Upper lobe of left lung (tissue), 4 donors: ENCODE measurements at regions not wholly inside any gene's neighbourhood (a gene's known extent, or its start where the extent isn't known, plus 50 kb on each side); places are given as distances from the start of the nearest gene placed in this dataset.

Source experiments
- CTCF ChIP-seq, 6 experiments: fragments of 450-650 bp in 4 of 6; fragments of 200-600 bp in 2 of 6; sonication (generic) in 2 of 6; IDR thresholded peaks; one replicate each; pipeline ENCODE4 v1.5.1; 2016 to 2019; ENCODE audit warnings: antibody characterized with exemption in 6 of 6
- EP300 ChIP-seq, 4 donors: sonication (generic); formaldehyde crosslinking; IDR thresholded peaks; one replicate each; pipeline ENCODE4 v1.5.1; 2017; ENCODE audit warnings: antibody characterized with exemption in 4 of 4, control low read depth in 2 of 4
- POLR2A ChIP-seq, 4 donors: fragments of 450-650 bp; IDR thresholded peaks; one replicate each; pipeline ENCODE4 v1.5.1; 2016 to 2017; ENCODE audit warnings: antibody characterized with exemption in 4 of 4, mild to moderate bottlenecking in 2 of 4
- POLR2AphosphoS5 ChIP-seq, 2 donors: sonication (generic); formaldehyde crosslinking; IDR thresholded peaks; one replicate each; pipeline ENCODE4 v1.5.1; 2017; ENCODE audit warnings: antibody characterized with exemption in 2 of 2

DNA sequence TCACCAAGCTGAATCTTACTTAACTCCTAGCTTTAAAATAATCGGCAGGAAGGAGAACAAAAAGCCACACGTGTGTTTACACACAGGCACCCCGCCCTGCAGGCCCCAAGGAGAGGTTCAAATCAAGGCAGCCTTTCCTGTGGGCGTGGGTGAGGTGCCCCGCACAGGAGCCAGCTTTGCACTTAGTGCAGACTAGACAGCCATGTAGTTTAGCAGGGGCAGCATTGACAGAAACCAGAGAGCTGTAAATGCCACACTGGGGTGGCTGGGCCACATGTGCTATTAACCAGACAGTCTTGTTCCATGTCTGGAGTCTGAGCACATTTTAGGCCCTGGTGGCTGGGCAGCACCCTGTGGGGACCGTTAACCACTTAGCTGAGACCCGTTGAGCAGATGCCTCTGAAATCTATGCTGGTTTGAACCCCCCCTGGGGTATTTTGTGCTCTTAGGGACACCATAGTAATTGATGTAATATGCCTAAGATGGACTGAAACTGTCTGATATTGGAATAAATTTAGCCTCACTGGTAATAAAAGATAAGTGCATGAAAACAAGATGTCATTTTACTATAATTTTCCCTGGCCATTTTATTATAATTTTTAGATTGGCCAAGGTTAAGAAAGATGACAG, 106.4 kb upstream of the KCNG1 start:
- TF ChIP-seq CTCF (IDR thresholded peaks at IDR 0.05) (no peak), POLR2AphosphoS5 (IDR thresholded peaks at IDR 0.05) (no peak), POLR2A (IDR thresholded peaks at IDR 0.05) (no peak), EP300 (IDR thresholded peaks at IDR 0.05) (no peak)
